TTC549 (cell line): ENCODE measurements at regions not wholly inside any gene's neighbourhood (a gene's known extent, or its start where the extent isn't known, plus 50 kb on each side); places are given as distances from the start of the nearest gene placed in this dataset.

ENCODE experiments used
- FAIRE-seq: peaks from 2 replicates; lab custom pipeline; 2012; peaks lifted over from hg19 to GRCh38; lab: Jason Lieb, UNC

DNA sequence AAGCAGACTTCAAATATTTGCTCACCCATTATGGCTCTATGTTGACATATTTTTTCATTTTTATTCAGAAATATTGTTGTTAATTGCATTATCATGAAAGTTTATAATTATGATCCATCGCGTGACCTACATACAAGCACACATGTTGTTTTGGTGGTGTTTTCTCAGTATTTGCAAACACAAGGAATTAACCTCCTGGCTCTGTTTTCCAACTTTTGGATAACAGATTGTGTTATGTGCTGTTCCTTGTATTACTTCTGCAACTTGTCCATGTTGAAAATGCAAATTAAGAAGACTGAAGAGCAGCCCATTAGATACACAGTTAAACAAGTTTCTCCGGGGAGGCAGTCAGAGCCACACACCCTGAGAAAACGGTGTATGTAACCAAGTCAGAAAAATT is 201.2 kb downstream of the SEC23A start:
- no peak for FAIRE-seq

DNA sequence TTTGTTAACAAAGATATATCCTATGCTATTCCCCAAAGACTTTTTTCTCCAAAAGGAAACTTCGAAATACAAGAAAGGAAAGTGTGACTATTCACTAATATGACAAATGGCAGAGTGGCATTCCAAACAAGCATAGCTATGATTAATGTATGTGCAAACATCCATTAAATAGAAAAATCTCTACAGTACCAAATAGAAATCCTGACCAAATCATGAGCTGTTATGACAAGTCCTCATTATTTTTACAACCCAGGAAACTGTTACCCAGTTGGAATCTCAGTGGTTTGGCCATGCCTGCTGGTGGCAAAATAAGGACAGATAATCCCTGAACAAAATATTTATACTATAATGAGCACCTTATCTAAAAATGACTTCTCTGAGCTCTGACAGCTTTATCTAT is 202.1 kb downstream of the SEC23A start:
- no peak for FAIRE-seq

DNA sequence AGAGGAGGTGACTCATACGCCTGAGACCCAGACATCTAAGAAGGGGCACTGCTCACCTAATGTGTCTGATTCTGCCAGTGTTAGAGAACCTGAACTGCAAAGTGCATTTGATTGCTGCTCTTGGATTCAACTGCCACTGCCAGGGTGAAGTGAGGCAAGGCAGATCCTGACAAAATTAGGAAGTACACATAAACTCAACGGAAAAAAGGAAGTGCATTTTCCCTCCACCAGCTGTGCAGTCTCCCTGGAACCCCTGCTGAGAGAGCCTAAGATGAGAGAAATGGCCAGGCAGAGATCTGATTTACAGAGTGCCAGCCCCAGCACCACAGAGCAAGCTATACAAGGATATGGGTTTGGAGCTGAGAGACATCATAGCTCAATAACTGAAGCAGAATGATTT is 215.3 kb downstream of the SEC23A start:
- no peak for FAIRE-seq

DNA sequence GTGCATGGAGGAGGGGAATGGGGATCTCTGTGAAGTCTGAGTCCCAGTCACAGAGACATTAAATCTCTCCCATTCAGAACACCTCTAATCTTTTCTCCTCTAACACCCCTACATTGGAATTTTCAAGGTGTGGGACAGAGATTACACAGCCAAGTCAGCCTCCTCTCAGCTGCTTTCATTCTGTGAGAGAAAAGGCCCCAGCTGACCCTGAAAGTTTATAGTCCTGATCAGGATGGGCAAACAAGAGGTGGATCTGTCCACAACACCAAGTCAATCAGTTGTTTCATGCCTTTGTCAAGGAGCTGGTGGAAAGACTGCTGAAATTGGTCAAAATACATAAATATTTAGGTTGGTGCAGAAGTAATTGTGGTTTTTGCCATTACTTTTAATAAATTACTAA is 218.9 kb downstream of the SEC23A start:
- FAIRE-seq, result no peak

DNA sequence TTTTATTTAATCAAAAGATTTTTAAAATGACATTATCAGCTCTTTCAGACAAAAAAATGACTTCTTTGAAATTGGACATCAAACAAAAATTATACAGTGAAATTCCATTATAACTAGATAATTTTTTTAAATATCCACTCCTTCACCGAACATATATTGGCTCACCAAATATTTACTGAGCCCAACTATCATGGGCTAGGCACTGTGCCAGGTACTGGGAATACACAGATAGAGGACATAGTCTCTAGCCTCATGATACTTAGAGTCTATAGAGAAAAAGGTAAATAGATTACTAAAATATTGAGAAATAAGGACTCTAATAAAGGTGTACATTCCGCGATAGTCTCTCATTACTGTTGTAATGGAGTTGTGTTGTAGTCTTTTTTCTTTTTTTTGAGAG is 219.9 kb downstream of the SEC23A start:
- FAIRE-seq, result no peak

DNA sequence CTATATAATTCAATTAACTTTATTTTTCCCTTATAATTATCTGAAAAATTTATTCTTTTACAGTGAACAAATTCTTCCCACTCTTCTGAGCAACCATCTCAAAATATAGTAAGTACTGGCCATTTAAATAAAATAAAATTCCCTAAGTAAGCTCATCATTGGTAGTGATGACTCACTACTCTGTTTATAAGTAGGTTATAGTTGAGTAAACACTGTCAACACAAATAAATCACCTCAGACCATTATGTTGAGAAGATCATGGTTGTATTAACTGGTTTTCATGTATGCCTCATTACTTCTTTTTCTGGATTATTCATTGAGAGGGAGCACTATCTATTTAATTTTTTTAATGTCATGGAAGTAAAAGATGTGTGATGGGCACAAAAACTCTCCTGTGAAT is 220.5 kb downstream of the SEC23A start:
- no peak for FAIRE-seq

DNA sequence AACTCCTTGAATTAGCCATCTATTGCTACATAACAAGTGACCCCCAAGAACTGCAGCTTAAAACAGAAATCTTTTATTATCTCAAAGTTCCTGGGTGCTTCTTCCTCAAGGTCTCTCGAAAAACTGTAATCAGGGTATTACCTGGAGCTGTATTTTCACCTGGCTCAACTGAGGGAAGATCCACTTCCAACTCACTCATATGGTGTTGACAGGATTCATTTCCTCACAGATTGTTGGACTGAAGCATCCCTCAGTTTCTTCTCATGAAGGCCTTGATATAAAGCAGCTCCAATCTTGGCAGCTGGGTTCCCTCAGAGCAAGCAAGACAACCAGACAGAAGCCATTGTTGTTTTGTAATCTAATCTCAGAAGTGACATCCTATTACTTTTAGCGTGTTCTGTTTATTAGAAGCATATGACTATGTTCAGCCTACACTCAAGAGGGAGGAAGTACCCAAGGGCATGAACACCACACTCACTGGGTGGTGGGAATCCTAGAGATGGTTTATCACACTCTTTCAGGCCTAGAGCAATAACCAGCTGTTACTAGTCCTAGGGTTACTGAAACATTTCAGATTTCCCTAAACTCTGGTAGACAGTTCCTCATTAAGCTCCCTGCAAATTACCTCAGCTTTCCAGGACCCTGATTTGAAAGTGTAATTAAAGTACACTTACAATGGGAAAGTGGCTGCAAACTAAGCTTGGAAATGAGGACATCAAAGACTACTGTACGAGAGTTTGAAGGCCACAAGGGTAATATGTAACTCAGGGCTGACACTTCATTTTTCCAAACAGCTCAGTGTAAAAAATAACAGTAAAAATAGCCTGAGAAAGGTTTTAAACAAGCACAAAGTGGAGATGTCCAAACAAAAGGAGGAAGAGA is 222.2 kb downstream of the SEC23A start:
- FAIRE-seq, result no peak

DNA sequence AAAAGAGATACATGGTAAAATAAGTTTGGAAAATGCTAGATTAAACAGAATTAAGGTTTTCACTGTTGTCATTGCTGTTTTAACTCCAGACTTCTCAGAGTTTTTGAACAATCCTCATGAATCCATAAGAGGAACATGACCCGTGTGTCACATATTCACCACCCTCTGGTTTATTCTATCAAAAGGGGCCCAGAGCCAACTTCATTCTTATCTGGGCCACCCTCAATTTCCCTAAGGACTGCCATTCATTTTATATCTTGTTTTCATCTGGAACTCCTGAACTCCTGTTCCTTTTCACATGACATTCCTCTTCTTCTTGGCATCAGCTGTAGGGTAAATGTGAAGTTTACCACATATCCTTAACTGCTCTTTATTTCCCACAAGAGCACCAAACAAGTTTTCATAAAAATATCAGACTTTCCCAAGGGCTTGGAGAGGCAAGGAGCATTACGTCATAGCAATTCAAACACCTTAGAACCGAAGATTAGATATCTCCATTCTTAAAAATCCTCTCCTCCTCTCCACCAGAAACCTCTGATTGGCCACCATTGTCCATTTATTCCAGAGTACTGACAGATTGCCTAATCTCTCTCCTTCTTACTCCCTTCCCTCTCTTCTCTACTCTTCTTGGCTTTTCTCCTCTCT is 225.2 kb downstream of the SEC23A start:
- FAIRE-seq, result no peak

DNA sequence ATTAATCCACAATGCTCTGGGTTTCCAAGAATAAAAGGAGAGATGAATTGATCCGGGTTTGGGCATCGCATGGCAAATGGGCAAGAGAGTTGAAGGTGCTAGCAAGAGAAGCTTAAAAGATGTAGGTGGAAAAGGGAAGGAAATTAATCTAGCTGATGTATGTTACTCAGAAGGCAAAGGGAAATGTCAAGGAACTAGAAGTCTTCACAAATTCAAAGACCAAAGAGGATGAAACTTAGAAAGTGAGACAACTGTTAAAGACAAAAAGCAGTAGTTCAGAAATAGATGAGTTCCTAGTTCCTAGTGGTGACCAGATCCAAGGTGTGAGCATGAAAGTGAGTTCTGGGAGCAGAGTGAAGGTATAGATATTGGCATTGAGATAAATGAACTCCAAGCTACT is 228.3 kb downstream of the SEC23A start:
- FAIRE-seq, result no peak

DNA sequence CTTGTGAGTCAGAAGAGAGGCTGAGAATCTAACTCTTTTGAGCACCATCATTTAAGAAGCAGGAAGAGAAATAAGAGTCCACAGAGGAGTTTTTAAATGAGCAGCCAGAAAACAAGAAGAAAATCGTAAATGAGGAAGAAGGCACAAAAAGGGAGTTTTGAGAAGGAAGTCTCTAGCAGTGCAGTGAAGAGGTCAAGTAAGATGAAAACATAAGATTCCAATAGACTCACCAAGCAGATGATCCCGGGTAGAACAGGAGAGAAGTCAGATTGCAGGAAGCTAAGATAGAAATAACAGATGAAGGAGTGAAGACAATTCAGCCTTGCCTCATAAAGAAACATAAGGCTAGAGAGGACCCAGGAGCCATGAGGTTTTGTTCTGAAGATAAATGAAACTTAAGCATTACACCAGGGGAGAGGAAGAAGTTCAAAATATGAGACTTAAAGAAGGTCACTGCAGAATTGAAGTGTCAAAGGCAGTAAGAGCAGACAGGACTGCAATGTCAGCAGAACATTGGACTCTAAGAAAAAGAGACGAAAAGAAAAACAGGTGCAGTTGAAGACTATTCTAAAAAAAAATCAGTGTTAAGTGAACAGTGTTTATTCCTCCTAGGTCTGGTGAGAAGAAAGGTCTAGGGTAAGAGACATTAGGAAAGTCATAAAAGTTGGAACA is 229.0 kb downstream of the SEC23A start:
- FAIRE-seq, result no peak

DNA sequence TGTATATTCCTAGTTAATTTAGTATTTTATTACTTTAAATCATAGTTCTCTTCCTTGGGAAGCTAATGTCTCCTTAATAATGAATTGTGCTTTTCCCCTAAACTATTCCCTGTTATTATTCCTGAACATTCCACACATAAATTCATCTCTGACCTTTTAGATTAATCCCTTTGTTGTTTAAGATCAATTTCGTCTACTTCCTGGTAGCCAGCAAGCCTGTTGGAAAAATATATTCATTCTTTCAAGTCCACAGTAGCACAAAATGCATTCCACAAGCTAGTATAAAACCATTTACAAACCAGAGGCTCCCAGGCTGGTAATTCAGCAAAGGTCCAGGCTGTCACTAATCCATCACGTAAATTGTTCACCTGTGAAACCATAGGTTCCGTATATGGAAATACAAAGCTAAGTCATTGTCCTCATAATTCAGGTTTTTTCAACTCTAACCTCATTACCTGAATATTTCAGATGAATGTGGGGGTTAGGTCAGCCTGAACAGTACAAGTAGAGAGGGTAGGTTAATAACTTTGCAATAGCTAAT is 232.7 kb downstream of the SEC23A start:
- FAIRE-seq, result no peak

DNA sequence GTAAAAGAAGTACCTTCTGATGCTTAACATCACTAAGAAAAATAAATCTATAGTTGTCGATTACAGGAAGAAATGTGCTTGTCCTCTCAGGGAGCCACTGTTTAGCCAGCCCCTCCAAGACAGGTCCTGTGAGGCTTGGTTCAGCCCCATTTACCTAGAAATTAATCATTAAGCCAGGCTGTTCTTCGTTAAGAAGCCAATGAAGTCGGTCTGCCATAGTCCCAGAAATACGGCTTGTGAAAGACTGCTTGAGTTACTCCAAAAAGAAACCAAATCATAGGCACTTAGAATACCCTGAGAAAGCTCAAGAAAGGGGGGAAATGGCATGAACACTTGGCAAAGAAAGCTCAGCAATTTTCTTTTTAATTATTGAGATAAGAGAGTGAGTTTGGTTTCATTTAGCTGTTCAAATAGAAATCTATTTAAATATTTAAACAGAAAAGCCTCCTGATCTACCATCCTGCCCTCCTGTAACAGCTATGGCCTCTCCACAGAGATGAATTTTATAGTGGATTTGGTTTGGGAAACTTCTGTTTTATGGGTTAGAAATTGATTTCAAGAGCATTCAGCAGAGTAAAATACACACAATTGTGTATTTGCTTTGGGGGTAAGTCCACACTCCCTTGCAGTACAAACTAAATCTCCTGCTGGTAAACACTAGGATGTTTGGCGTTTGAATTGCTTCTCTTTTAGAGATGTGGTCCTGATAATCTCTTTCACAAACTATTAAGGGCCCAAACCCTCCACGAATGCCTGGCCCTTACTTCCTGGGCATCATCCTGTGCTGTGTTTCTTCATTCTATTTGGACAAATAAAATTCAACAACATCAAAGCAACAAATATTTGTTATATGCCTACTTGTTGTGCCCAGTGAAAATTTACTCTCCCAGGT is 234.4 kb downstream of the SEC23A start:
- no peak for FAIRE-seq

DNA sequence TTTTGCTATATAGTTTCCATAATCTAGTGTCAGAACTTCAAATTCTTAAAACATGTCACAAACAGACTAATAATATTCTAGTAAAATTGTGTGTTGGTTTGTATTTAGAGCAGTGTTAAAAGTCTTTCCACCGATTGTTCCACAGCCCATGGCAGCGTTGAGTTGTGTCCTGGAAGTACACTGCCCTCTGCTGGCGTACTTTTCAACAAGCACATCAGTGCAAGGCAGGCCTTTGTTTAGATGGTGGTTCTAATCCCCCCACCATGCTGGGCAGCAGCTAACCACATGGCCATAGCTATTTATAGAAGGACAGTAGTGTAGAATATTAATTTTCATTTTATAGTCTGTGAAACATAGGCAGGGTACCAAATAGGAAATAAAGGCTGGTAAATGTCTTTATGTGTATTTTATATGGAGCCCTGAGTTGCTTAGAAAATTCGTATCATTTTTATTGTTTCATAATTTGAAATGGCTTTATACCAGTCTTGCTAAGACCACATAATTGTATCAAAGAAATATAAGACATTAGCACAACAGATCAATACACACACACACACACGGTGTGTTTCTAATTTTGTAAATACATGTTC is 235.4 kb downstream of the SEC23A start:
- FAIRE-seq, result peak; percentile 60

DNA sequence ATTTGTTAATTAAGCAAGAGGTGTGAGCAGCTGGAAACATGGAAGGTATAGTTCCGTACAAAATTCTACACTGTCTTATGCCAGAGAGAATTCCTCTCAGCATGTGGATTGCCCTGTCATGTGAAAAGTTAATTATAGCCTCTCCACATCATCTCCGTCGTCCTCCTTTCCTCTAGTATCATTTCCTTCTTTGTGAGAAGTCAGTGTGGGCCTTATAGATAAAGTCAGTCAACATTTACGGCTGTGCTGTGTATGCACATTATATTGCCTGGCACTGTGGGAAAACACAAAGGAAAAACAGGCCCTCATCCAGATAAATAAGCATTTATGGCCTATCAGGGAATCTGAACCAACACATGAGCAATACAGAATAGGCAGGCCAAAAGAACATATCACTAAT is 236.6 kb downstream of the SEC23A start:
- FAIRE-seq, result no peak

DNA sequence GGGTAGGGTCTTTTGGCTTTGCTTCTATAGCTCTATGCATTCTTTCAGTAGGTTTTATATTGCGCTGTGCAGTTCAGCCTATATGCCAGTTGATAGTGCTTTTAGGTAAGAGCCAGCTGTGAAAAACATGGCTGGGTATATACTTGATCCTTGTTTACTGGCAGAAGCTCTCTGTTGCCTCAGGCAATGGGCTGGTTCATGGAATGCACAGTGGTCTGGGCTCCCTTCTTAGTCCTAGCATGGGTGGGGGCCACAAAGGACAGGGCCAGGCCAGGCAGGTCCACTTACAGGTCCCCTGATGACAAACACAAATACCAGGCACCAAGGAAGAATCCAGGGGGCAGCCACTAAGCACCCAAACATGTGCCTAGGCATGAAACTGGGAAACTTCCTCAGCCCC is 240.7 kb downstream of the SEC23A start:
- FAIRE-seq, result no peak

DNA sequence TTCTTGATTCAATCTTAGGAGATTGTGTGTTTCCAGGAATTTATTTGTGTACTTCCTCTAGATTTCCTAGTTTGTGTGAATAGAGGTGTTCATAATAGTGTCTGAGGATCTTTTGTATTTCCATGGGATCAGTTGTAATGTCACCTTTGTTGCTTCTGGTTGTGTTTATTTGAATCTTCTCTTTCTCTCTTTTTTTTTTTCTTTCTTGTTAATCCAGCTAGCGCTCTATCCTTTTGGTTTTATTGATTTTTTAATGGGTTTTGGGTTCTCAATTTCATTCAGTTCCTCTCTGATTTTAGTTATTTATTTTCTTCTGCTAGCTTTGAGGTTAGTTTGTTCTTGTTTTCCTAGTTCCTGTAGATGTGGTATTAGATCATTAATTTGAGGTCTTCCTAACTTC is 242.5 kb downstream of the SEC23A start:
- no peak for FAIRE-seq

DNA sequence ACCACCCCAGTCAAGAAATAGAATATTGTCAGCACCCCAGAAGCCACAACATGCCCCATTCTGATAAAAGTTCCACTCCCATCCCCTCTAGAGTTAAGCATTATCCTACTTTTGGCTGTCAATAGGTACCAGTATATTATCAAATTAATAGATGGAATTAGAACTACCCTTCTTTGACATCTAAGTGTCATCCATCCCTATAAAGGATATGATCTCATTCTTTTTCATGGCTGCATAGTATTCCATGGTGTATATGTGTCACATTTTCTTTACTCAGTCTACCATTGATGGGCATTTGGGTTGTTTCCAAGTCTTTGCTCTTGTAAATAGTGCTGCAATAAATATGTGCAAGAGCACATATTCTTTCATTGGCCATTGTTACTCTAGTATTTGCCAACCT is 246.2 kb downstream of the SEC23A start:
- no peak for FAIRE-seq

DNA sequence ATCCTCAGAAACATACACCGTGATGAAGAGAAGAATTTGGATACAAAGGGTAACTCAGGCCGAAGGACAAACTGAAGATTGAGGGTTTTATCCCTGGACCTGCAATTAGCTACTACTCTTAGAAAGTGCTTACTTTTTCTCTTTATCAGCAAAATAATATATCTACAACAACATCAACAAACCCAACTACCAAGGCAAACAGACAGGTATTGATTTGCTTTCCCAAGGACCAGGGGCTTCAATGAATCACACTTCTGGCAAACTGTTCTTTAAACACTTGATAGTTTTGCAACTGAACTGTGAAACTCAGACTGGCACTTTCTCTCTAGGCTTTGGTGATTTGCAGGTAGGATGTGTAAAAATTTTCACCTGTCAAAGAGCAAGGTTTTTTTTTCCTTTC is 247.5 kb downstream of the SEC23A start:
- FAIRE-seq, result no peak

DNA sequence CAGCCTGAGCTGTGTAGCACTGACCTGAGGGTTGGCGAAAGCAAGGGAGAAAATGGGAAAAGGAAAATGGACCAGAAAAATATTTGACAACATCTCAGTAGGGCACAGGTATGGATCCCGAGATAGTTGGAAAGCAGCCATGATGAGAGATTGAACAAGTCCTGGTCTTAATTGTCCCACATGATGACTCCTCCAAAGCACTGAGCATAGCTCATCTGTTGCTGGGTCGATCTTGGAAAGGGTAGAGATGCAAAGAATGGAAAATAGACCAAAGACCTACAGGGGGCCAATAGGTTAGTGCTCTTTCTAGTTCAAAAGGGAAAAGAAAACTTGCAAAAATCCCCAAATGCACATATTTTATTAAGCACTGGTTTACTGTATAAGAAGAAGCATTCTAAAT is 251.9 kb downstream of the SEC23A start:
- FAIRE-seq, result no peak

DNA sequence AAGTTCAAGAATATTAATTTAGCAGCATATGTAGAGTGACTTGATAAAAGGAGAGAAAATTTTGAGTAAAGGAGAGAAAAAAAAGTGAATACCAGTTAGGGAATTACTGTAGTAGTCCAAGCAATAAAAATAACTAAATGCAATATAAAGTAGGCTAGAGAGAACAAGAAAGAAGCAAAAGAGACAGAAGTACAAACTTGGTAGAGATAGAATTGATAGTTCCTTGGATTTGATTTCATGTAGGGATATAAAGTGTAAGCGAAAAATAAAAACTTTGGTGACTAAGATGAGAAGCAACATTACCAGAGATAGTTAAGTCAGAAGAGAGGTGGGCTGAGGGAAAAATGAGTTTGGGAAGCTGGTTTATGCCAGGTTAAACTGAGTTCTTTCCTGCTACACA is 252.4 kb downstream of the SEC23A start:
- no peak for FAIRE-seq

DNA sequence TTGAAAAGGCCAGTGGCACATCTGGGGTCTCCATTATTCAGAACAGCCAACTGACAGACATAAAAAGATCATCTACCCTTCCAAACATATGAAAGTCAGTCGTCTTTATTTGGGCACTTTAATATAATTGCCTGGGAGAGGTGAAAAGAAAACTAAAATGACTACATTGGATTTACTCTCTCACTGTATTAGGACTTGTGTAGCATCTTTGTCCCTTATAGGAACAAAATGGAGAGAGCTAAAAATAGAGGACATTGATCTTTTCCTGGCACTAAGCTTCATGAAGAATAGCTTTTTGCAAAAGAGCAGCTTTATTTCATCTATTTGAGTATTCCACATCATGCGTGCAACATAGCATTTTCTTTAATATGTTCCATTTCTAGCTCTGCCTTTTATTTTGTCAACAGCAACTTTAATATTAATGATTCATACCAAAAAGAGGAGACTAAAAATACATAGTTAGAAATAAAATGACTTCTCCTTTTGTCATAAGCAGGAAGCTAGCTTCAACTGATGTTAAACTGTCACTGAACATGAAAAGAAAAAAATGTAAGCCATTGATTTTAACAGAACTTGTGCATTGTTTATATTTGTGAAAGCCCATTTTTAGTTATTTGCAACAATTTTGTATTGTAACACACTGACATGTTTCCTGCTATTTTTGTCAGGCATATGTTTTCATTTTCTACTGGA is 254.6 kb downstream of the SEC23A start:
- FAIRE-seq, result no peak
